ENCODE measurements at regions not wholly inside any gene's neighbourhood (a gene's known extent, or its start where the extent isn't known, plus 50 kb on each side); places are given as distances from the start of the nearest gene placed in this dataset.

DNA sequence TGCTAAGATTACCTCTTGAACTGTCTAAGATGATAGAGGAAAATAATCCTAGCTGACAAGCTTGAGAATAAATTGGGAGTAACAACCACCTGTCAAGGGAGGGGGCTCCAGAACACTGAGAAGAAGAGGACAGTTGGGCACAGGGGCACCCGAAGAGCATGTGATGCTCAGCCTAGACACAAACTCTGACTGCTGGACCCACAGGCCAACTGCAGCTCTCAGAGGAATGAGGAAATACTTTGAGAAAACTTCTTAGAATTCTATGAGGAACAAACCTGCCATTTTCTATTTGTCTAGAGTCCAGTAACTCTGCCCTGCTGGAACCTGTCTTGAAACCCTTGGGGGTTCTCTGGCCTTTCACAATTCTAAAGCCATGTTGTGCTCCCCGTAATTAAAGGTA, 124.1 kb upstream of the KCNK2 start:
- no peak for DNase-seq
- H3K36me3 ChIP-seq = no peaks in the 10 kb centered on the region
- TF ChIP-seq POLR2AphosphoS5 (IDR thresholded peaks at IDR 0.05) (no peak), EP300 (IDR thresholded peaks at IDR 0.05) (no peak), CTCF (IDR thresholded peaks at IDR 0.05) (no peak), POLR2A (IDR thresholded peaks at IDR 0.05) (no peak)
- no peak overlapping the region for H3K27ac ChIP-seq
- H3K27me3 ChIP-seq = no peaks in the 10 kb centered on the region
- H3K4me1 ChIP-seq = no peaks in the 10 kb centered on the region
- 78 to 96% (median 92%) methylated on average over 2 of the region's 2 CpGs for WGBS, 5 donors
- H3K9me3 ChIP-seq = peaks cover 0 to 8% (median 4%) of the 10 kb centered on the region in 4 donors
- H3K4me3 ChIP-seq = no peak overlapping the region
- intact Hi-C loops (cut with DNase I; ENCODE audit: low total_unique reads) = no loop called here

DNA sequence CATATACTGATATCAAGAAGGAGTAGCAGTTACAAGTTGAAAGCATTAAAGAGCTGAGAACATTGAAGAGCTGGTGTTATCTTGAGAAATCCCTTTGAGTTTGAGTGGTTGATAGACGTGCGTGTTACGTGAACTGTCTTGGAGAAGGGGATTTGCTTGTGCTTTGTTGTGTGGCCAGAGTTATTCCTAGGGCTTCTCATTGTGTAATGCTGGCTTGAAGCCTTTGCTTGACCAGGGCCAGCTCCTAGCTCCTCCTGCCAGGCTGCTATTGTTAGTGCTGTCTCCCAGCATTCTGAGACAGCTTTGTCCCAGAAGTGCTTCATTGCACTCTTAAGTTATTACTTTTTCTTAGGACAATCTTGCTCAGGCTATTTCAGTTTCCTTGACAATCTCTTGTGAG, 116.2 kb upstream of the KCNK2 start:
- H3K4me3 ChIP-seq = no peak overlapping the region
- intact Hi-C loops (cut with DNase I; ENCODE audit: low total_unique reads) = no loop called here
- peaks cover 0 to under 1% (median 0%) of the 10 kb centered on the region in 4 donors for H3K9me3 ChIP-seq
- DNase-seq = no peak
- H3K27ac ChIP-seq = no peak overlapping the region
- H3K4me1 ChIP-seq = no peaks in the 10 kb centered on the region
- no peaks in the 10 kb centered on the region for H3K36me3 ChIP-seq
- 50 to 68% (median 65%) methylated on average over 3 of the region's 3 CpGs for WGBS, 5 donors
- no peaks in the 10 kb centered on the region for H3K27me3 ChIP-seq
- TF ChIP-seq POLR2A (IDR thresholded peaks at IDR 0.05) (no peak), CTCF (IDR thresholded peaks at IDR 0.05) (no peak), POLR2AphosphoS5 (IDR thresholded peaks at IDR 0.05) (no peak), EP300 (IDR thresholded peaks at IDR 0.05) (no peak)

DNA sequence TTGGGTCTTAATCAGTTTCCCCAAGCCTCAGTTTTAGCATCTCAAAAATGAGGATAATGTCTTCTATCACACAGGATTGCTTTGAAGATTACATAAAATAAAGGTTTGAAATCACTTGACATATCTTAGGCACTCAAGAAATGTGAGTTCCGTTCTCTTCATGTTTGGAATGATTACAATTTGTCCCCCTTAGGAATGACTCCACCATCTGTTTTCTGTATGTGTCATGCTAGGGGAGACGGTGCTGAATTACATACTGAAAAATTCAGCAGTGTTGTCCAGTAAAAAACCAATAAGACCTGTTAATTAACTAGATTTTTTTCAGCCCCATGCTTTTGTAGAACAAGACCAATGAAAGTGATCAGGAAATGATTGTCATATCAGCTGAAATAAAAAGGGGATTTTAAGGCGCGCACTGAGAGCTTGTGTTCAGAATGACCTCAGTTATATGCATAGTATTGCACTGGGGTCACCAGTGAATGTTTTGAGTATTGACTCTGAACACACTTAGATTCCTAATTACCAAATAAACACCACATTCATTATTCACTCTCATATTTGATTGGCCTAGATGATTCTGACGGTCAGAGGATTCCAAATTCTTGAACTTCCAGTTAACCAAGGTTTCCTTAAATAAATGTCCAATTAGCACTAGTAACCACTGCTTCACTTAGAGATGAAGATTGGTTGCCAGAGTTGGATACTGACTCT, 114.5 kb upstream of the KCNK2 start:
- H3K27me3 ChIP-seq = no peaks in the 10 kb centered on the region
- TF ChIP-seq POLR2A (IDR thresholded peaks at IDR 0.05) (no peak), CTCF (IDR thresholded peaks at IDR 0.05) (no peak), EP300 (IDR thresholded peaks at IDR 0.05) (no peak), POLR2AphosphoS5 (IDR thresholded peaks at IDR 0.05) (no peak)
- H3K9me3 ChIP-seq = no peaks in the 10 kb centered on the region
- no peak overlapping the region for H3K4me3 ChIP-seq
- no peak for DNase-seq
- no peaks in the 10 kb centered on the region for H3K36me3 ChIP-seq
- 76 to 90% (median 82%) methylated on average over 5 of the region's 5 CpGs for WGBS, 5 donors
- intact Hi-C loops (cut with DNase I; ENCODE audit: low total_unique reads) = no loop called here
- H3K27ac ChIP-seq = no peak overlapping the region
- H3K4me1 ChIP-seq = no peaks in the 10 kb centered on the region

DNA sequence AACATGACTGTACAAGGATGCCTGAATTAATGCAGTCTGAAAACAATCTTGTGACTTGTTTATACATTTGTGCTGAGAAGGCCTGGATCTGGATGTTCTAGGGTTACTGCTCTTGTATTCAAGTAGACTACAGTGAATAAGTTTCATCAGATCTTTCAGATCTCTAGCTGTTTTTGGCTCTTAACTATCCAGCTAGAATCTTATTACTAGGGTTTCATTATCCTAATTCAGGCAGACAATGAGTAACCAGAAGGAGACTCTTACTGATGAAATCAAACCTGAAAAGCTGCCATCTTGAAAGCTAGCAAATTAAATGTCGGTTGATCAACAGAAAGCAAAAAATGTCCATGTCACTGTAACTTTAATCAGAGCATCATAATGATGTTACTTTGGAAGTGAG, 112.5 kb upstream of the KCNK2 start:
- DNase-seq = no peak
- intact Hi-C loops (cut with DNase I; ENCODE audit: low total_unique reads) = no loop called here
- no peak overlapping the region for H3K27ac ChIP-seq
- WGBS, 5 donors = 85 to 98% (median 92%) methylated on average over 1 of the region's 1 CpG
- TF ChIP-seq CTCF (IDR thresholded peaks at IDR 0.05) = no peak
- no peak for TF ChIP-seq EP300 (IDR thresholded peaks at IDR 0.05)
- no peak for TF ChIP-seq POLR2AphosphoS5 (IDR thresholded peaks at IDR 0.05)
- no peak for TF ChIP-seq POLR2A (IDR thresholded peaks at IDR 0.05)
- H3K9me3 ChIP-seq = no peaks in the 10 kb centered on the region
- H3K4me3 ChIP-seq = no peak overlapping the region
- H3K27me3 ChIP-seq = no peaks in the 10 kb centered on the region
- no peaks in the 10 kb centered on the region for H3K4me1 ChIP-seq
- H3K36me3 ChIP-seq = no peaks in the 10 kb centered on the region
